HG03442 (cell line): ENCODE measurements at regions not wholly inside any gene's neighbourhood (a gene's known extent, or its start where the extent isn't known, plus 50 kb on each side); places are given as distances from the start of the nearest gene placed in this dataset.

Source experiments
- ATAC-seq: cut with Tn5 transposase; IDR thresholded peaks from one replicate; pipeline ENCODE4 v1.9.1; 2021; ENCODE audit warnings: mild to moderate bottlenecking, moderate library complexity; ENCODE audit not compliant: unreplicated experiment

DNA sequence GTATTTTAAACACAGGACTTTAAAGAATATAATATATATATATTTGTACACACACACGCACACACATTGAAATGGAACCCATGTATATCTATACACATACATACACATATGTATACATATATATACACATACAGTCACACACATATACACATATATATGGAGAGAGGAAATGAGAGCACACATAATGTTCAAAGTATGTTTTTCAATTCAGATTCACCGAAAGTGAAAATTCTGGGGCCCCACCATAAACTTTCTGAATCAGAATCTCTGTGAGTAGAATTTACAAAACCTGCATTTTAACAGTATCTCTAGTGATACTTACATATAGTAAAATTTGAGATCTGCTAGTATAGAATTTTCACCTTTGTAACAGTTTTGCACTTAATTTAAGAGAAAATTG is 60.4 kb upstream of the OBI1 start:
- ATAC-seq, result no peak

GRCh38 chr13:78714717-78715116 is 55.8 kb upstream of the OBI1 start:
- ATAC-seq, result no peak

GRCh38 chr13:78712831-78713230 is 53.9 kb upstream of the OBI1 start:
- ATAC-seq, result no peak

DNA sequence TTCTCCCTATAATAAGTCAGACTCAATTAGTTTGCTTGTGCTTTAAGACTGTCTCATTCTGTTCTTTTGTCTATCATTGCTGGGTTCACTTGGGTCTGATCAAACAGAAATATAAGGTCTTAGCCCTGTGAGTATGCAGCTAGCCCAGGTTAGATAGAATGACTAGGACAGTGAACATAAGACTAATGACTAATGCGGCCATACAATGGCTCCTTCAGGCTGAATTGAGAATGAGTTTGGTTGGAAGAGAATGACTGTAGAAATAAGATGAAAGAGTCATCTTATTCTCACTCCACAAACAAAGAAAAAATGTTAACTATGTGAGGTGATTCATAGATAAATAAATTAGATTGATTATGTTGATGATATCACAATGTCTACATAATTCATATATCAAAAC is 50.1 kb upstream of the OBI1 start:
- no peak for ATAC-seq
